Hepatocyte (in vitro differentiated cells): ENCODE measurements at regions not wholly inside any gene's neighbourhood (a gene's known extent, or its start where the extent isn't known, plus 50 kb on each side); places are given as distances from the start of the nearest gene placed in this dataset.

Source experiments
- CTCF ChIP-seq: fragments of 200-600 bp; sonication (generic); IDR thresholded peaks from 2 replicates; pipeline ENCODE4 v1.5.1; 2016; ENCODE audit warnings: antibody characterized with exemption, mild to moderate bottlenecking; ENCODE audit not compliant: poor library complexity
- EZH2 ChIP-seq: fragments of 200-600 bp; sonication (generic); IDR thresholded peaks from 2 replicates; pipeline ENCODE4 v1.6.1; 2016; ENCODE audit warnings: antibody characterized with exemption, mild to moderate bottlenecking, borderline replicate concordance
- EZH2phosphoT487 ChIP-seq: fragments of 200-600 bp; sonication (generic); IDR thresholded peaks from one replicate; pipeline ENCODE4 v1.6.1; 2018; ENCODE audit warnings: antibody characterized with exemption, mild to moderate bottlenecking, low read depth, moderate library complexity; ENCODE audit not compliant: unreplicated experiment, severe bottlenecking

DNA sequence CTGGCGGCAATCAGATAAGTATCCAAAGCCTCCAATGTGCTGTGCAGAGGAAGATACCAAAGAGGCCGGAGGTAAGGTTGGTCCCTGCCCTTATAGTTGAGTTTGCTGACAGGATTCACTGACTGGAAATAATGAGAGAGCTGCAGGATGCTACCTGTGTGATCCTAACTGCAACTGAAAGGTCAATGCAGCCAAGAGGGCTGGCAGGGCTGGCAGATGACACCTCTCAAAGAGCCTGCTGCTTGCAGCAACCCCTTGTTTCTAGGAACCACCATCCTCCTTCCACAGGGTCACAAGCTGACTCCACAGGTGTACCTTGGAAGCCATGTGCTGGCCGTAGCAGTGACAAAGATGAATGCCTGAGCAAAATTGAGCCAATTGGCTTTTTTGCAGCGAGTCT is 348.1 kb downstream of the DDX10 start:
- TF ChIP-seq CTCF (no peak), EZH2 (no peak), EZH2phosphoT487 (no peak)
